22Rv1 (cell line): ENCODE measurements at regions not wholly inside any gene's neighbourhood (a gene's known extent, or its start where the extent isn't known, plus 50 kb on each side); places are given as distances from the start of the nearest gene placed in this dataset.

Source experiments
- CTCF ChIP-seq: fragments of 450-650 bp; IDR thresholded peaks from 2 replicates; pipeline ENCODE4 v1.5.1; 2017; ENCODE audit warnings: mild to moderate bottlenecking
- ZFX ChIP-seq: fragments of 450-650 bp; IDR thresholded peaks from 2 replicates; pipeline ENCODE4 v1.6.1; 2017; ENCODE audit warnings: antibody characterized with exemption, borderline replicate concordance

GRCh38 chr2:128392207-128392606, 73.5 kb upstream of the HS6ST1 start:
- TF ChIP-seq CTCF (no peak), ZFX (no peak)
